Gastrocnemius medialis (tissue), 4 donors: ENCODE measurements at regions not wholly inside any gene's neighbourhood (a gene's known extent, or its start where the extent isn't known, plus 50 kb on each side); places are given as distances from the start of the nearest gene placed in this dataset.

ENCODE experiments used
- ATAC-seq, 2 donors: fragments of 150-250 bp; one replicate each; pipeline ENCODE4 v1.9.1; 2016
- DNase-seq, 2 donors: peaks; one replicate each; pipeline ENCODE4 v3.0.0-alpha.2; 2019
- H3K27ac ChIP-seq, 4 donors: fragments of 200-600 bp; sonication (generic); 1 replicate in 1 of 4; 2 replicates in 3 of 4; pipeline ENCODE4 v1.5.1; 2016 to 2018; ENCODE audit warnings: mild to moderate bottlenecking in 2 of 4, moderate library complexity in 1 of 4
- H3K27me3 ChIP-seq, 3 donors: fragments of 200-600 bp; sonication (generic) in 2 of 3; 1 replicate in 1 of 3; 2 replicates in 2 of 3; pipeline versions ENCODE4 v1.5.1 to v1.6.0; 2016 to 2019; ENCODE audit warnings: mild to moderate bottlenecking in 1 of 3, moderate library complexity in 1 of 3
- H3K36me3 ChIP-seq, 2 donors: fragments of 200-600 bp; sonication (generic) in 1 of 2; one replicate each; pipeline ENCODE4 v1.5.1; 2017 to 2018
- H3K4me1 ChIP-seq, 2 donors: fragments of 200-600 bp; sonication (generic) in 1 of 2; one replicate each; pipeline ENCODE4 v1.5.1; 2016 to 2017; ENCODE audit warnings: mild to moderate bottlenecking in 2 of 2
- H3K4me3 ChIP-seq, 4 donors: fragments of 200-600 bp; sonication (generic) in 3 of 4; 1 replicate in 1 of 4; 2 replicates in 3 of 4; pipeline ENCODE4 v1.5.1; 2016 to 2019; ENCODE audit warnings: mild to moderate bottlenecking in 2 of 4
- H3K9me3 ChIP-seq, 3 donors: fragments of 200-600 bp; sonication (generic) in 2 of 3; 1 replicate in 1 of 3; 2 replicates in 2 of 3; pipeline ENCODE4 v1.5.1; 2016 to 2019
- POLR2A ChIP-seq, 2 donors: fragments of 450-650 bp; IDR thresholded peaks; one replicate each; pipeline ENCODE4 v1.6.1; 2017; ENCODE audit warnings: antibody characterized with exemption in 2 of 2, mild to moderate bottlenecking in 2 of 2, moderate library complexity in 2 of 2
- in situ Hi-C, 4 donors: fragments of 200-750 bp; cut with MboI; loops; one replicate each; pipeline versions ENCODE4 v1.15.0 to v1.8.0; 2017; ENCODE audit warnings: low sequenced_read_pairs in 4 of 4
- intact Hi-C: fragments of 100-400 bp; cut with DNase I; formaldehyde crosslinking; loops from one replicate; pipeline ENCODE4 v1.15.1; 2023; ENCODE audit warnings: low total_unique reads
- TF ChIP-seq, protein P1 (sequence below), 5 experiments: fragments of 450-650 bp in 3 of 5; fragments of 200-600 bp in 2 of 5; sonication (generic) in 2 of 5; IDR thresholded peaks in 4 of 5; conservative IDR thresholded peaks in 1 of 5; 1 replicate in 4 of 5; 2 replicates in 1 of 5; pipeline ENCODE4 v1.5.1; 2016 to 2019; ENCODE audit warnings: antibody characterized with exemption in 5 of 5, mild to moderate bottlenecking in 3 of 5, moderate library complexity in 3 of 5

DNA sequence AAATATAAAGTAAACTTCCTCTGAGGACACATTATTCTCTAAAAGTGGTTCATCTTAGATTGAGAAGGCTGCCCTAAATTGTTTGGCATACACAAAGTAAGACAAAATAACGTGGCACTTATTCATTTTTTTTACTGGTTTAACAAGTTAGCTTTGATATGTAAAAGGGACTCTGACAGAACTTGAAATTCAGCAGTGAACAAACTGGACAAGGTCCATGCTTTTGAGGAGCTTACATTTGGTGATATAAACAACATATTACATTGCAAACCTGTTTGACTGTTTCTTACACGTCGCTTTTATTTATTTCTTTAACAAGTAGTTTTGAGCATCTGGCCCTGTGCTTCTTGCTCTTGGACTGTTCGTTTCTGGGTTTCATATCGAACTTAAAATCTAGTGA, 253.1 kb upstream of the POM121L12 start:
- Histone ChIP-seq H3K9me3 (no peaks in the 10 kb centered on the region), H3K4me3 (no peak overlapping the region), H3K27me3 (no peaks in the 10 kb centered on the region), H3K27ac (no peak overlapping the region), H3K4me1 (no peaks in the 10 kb centered on the region), H3K36me3 (no peaks in the 10 kb centered on the region)
- intact Hi-C loops: no loop called here
- TF ChIP-seq, protein P1, sequence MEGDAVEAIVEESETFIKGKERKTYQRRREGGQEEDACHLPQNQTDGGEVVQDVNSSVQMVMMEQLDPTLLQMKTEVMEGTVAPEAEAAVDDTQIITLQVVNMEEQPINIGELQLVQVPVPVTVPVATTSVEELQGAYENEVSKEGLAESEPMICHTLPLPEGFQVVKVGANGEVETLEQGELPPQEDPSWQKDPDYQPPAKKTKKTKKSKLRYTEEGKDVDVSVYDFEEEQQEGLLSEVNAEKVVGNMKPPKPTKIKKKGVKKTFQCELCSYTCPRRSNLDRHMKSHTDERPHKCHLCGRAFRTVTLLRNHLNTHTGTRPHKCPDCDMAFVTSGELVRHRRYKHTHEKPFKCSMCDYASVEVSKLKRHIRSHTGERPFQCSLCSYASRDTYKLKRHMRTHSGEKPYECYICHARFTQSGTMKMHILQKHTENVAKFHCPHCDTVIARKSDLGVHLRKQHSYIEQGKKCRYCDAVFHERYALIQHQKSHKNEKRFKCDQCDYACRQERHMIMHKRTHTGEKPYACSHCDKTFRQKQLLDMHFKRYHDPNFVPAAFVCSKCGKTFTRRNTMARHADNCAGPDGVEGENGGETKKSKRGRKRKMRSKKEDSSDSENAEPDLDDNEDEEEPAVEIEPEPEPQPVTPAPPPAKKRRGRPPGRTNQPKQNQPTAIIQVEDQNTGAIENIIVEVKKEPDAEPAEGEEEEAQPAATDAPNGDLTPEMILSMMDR (IDR thresholded peaks at IDR 0.05 in 4 of 5, conservative IDR thresholded peaks at IDR 0.05 in 1 of 5): no peak
- TF ChIP-seq POLR2A (IDR thresholded peaks at IDR 0.05): no peak
- in situ Hi-C loops: no loop called here
- ATAC-seq (no peak), DNase-seq (no peak)

DNA sequence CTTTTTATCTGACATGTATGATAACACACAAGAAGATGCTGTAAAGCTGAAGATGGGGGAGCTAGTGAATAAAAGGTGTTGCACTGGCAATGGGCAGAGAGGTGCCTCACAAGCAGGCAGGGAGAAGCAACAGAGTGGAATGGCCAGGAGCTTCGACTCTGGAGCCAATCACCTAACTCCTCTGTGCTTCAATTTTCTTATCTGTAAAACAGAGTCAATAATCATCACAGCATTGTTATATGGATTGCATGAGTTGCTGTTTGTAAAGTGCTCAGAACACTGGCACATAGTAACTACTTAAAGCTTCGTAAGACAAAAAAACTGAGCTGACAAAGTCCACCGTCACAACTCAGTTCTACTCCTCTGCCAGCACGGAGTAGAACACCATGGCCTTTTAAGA, 254.2 kb upstream of the POM121L12 start:
- no peak for TF ChIP-seq POLR2A (IDR thresholded peaks at IDR 0.05)
- TF ChIP-seq, protein P1 (IDR thresholded peaks at IDR 0.05 in 4 of 5, conservative IDR thresholded peaks at IDR 0.05 in 1 of 5): no peak
- in situ Hi-C loops: no loop called here
- Histone ChIP-seq H3K4me1 (no peaks in the 10 kb centered on the region), H3K4me3 (no peak overlapping the region), H3K27ac (no peak overlapping the region), H3K27me3 (no peaks in the 10 kb centered on the region), H3K36me3 (no peaks in the 10 kb centered on the region), H3K9me3 (no peaks in the 10 kb centered on the region)
- DNase-seq (no peak), ATAC-seq (no peak)
- intact Hi-C loops: no loop called here

DNA sequence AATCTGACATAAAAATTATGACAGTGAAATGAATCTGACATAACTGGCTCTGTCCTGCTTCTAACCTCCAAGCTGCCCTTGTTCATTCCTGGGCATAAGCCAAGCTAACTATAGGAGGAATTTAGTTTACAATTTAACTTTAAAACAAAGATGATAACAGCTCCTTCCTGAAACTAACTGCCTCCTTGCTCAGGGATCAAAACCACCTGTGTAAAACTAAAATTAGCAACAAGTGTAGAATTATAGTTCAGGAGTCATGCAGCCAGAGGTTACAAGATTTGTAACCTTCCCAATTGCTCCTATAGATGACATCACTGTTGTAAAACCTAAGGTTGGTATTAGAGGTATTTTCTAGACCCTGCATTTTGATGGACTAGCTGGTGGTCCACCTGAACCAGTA, 256.4 kb upstream of the POM121L12 start:
- DNase-seq: no peak
- Histone ChIP-seq H3K36me3 (no peaks in the 10 kb centered on the region), H3K4me3 (no peak overlapping the region), H3K4me1 (no peaks in the 10 kb centered on the region), H3K9me3 (no peaks in the 10 kb centered on the region), H3K27ac (no peak overlapping the region), H3K27me3 (no peaks in the 10 kb centered on the region)
- TF ChIP-seq POLR2A (IDR thresholded peaks at IDR 0.05): no peak
- TF ChIP-seq, protein P1 (IDR thresholded peaks at IDR 0.05 in 4 of 5, conservative IDR thresholded peaks at IDR 0.05 in 1 of 5): no peak
- in situ Hi-C loops (no loop called here), intact Hi-C loops (no loop called here)
- ATAC-seq: no peak

DNA sequence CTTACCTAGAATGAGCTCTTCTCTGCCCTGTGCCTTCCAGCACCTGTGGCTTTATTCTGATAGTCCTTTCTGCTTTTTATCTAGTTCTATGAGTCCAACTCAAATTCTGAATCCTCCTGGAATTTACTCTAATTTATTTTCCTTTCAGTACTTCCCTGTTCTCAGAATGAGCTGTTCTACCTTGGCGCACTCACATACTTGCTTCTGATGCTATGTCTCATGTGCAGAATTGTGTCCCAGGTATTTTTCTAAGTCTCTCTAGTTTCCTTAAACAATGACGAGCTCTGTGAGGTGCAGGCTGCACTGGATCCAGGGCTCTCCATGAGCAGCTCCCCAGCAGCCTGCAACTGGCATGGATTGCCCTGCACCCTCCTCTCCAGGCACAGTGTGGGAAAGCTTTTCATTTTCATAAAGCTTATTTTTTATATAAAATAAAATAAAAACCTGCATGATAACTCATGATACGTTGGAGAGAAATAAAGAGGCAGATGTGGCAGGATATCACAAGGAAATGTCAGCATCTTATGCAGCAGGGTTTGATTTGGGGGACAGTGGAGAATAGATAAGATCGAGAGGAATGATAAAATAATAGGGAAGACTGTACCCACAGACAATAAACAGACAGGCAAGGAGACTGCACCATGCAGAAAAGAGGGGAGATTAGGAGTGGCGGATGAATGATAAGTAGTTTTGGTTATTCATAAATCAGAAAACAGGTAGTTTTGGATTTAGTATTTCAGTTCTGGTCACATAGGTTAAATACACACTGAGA, 258.2 kb upstream of the POM121L12 start:
- in situ Hi-C loops (no loop called here), intact Hi-C loops (no loop called here)
- H3K36me3 ChIP-seq: no peaks in the 10 kb centered on the region
- H3K27me3 ChIP-seq: no peaks in the 10 kb centered on the region
- H3K27ac ChIP-seq: no peak overlapping the region
- no peak overlapping the region for H3K4me3 ChIP-seq
- ATAC-seq (no peak), DNase-seq (no peak)
- no peaks in the 10 kb centered on the region for H3K4me1 ChIP-seq
- TF ChIP-seq, protein P1 (IDR thresholded peaks at IDR 0.05 in 4 of 5, conservative IDR thresholded peaks at IDR 0.05 in 1 of 5): no peak
- no peak for TF ChIP-seq POLR2A (IDR thresholded peaks at IDR 0.05)
- H3K9me3 ChIP-seq: no peaks in the 10 kb centered on the region

DNA sequence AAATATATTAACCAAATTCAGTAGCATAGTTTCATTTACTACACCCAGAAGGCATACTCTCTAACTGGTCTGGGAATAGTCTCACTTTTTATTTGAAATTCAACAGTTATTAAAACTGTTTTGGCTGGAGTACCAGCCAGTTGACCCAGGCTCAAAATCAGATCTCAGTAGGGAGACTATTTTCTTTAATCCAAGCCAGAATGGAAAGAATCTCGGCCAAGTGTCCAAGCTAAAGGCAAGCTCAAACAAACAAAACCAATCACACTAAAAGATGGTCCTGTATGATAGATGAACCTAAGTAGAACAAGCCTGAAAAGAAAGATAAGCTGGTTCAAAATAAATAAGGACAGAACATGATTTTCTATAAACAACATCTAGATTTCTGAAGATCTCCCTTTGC, 259.6 kb upstream of the POM121L12 start:
- no peaks in the 10 kb centered on the region for H3K27me3 ChIP-seq
- no peak for TF ChIP-seq POLR2A (IDR thresholded peaks at IDR 0.05)
- TF ChIP-seq, protein P1 (IDR thresholded peaks at IDR 0.05 in 4 of 5, conservative IDR thresholded peaks at IDR 0.05 in 1 of 5): no peak
- DNase-seq (no peak), ATAC-seq (no peak)
- H3K4me3 ChIP-seq: no peak overlapping the region
- no peak overlapping the region for H3K27ac ChIP-seq
- intact Hi-C loops: no loop called here
- H3K9me3 ChIP-seq: no peaks in the 10 kb centered on the region
- no peaks in the 10 kb centered on the region for H3K36me3 ChIP-seq
- in situ Hi-C loops: no loop called here
- H3K4me1 ChIP-seq: no peaks in the 10 kb centered on the region
